Large intestine (tissue), 3 donors: ENCODE measurements at regions not wholly inside any gene's neighbourhood (a gene's known extent, or its start where the extent isn't known, plus 50 kb on each side); places are given as distances from the start of the nearest gene placed in this dataset.
"Not testable (repeated sequence)": the region's sequence is repeated elsewhere in the genome, so short reads cannot be mapped to it uniquely, and the experiment has no call there.

ENCODE experiments used
- DNase-seq, 2 donors: peaks; one replicate each; pipeline versions ENCODE4 v3.0.0 to v3.0.0-alpha.2; 2013
- H3K27ac ChIP-seq: one replicate; pipeline ENCODE4 v1.5.1; 2013; ENCODE audit warnings: low read length
- H3K27me3 ChIP-seq: 2 replicates; pipeline ENCODE4 v1.6.1; 2013; ENCODE audit warnings: low read length; ENCODE audit not compliant: control insufficient read depth, insufficient read depth
- H3K36me3 ChIP-seq: 2 replicates; pipeline ENCODE4 v1.6.1; 2013; ENCODE audit warnings: low read length; ENCODE audit not compliant: control insufficient read depth, insufficient read depth
- H3K4me1 ChIP-seq: one replicate; pipeline ENCODE4 v1.6.1; 2013; ENCODE audit warnings: low read length; ENCODE audit not compliant: control insufficient read depth, insufficient read depth
- H3K4me3 ChIP-seq: one replicate; pipeline ENCODE4 v1.5.1; 2013; ENCODE audit warnings: low read length
- H3K9me3 ChIP-seq: one replicate; pipeline ENCODE4 v1.6.1; 2013; ENCODE audit warnings: mild to moderate bottlenecking, low read depth, low read length, moderate library complexity; ENCODE audit not compliant: control insufficient read depth
- WGBS: methylation state at CpG from one replicate; pipeline ENCODE4 v1.1.5; 2013; ENCODE audit warnings: low lambda C conversion rate; ENCODE audit not compliant: insufficient coverage; 5-methylcytosine and 5-hydroxymethylcytosine counted together

DNA sequence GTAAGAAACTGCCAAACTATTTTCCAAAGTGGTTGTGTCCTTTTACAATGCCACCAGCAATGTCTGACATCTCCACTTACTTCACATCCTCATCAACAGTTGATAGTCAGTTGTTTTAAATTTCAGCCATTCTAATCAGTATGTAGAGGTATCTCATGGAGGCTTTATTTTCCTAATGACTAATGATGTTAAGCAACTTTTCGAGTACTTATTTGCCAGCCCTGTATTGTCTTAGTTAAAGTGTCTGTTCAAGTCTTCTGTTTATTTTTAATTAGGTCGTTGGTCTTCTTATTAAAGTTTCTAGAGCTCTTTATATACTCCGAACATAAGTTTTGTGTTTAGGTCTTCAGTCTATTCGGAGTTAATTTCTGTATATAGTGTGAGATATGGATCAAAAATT is 54.9 kb upstream of the NBPF12 start:
- not testable (repeated sequence) for H3K4me1 ChIP-seq, H3K9me3 ChIP-seq, H3K27ac ChIP-seq, H3K36me3 ChIP-seq, H3K4me3 ChIP-seq, DNase-seq, H3K27me3 ChIP-seq
- no CpG with 5 or more reads among the region's 4 CpGs for WGBS

GRCh38 chr1:146881096-146881495 is 57.0 kb upstream of the NBPF12 start:
- not testable (repeated sequence) for DNase-seq, H3K9me3 ChIP-seq
- no CpG with 5 or more reads among the region's 8 CpGs for WGBS

GRCh38 chr1:146863799-146864319 is 74.3 kb upstream of the NBPF12 start:
- not testable (repeated sequence) for H3K27me3 ChIP-seq, H3K27ac ChIP-seq, H3K9me3 ChIP-seq, H3K36me3 ChIP-seq, H3K4me3 ChIP-seq, H3K4me1 ChIP-seq, DNase-seq
- WGBS = 100% methylated on average over 1 of the region's 3 CpGs

More at GRCh38 chr1:146881096-146881495, 57.0 kb upstream of the NBPF12 start:
- H3K4me3 ChIP-seq, H3K36me3 ChIP-seq, H3K27me3 ChIP-seq, H3K27ac ChIP-seq, H3K4me1 ChIP-seq: not testable (repeated sequence)

- 60% methylated on average over 1 of the region's 9 CpGs for WGBS
- H3K9me3 ChIP-seq, H3K4me1 ChIP-seq, DNase-seq, H3K27ac ChIP-seq, H3K27me3 ChIP-seq, H3K36me3 ChIP-seq, H3K4me3 ChIP-seq: not testable (repeated sequence)
Observed at GRCh38 chr1:146853147-146853546, 85.0 kb upstream of the NBPF12 start.

DNA sequence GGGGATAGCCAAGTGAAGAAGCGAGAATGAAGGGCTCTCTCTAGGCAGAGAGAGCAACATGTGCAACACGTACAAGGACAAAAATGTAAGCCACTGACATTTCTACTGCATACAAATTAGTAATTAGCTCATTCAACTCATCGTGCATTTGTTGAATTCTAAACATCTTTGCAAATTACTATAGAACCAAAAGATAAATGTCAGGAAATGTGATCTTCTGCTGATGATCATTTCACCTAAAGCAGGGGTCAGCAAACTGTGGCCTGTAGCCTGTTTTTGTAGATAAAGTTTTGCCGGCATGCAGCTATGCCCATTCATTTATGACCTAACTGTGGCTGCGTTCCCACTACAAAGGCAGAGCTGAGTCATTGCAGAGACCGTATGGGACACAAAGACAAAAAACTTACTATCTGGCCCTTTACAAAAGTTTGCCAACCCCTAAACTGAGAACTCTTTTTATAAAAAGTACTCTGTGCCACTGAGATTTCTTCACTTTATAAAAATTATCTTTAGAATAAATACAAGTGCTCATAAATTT is 87.7 kb upstream of the NBPF12 start:
- DNase-seq, H3K27me3 ChIP-seq, H3K27ac ChIP-seq, H3K4me3 ChIP-seq, H3K4me1 ChIP-seq, H3K9me3 ChIP-seq, H3K36me3 ChIP-seq: not testable (repeated sequence)
- WGBS = no CpG with 5 or more reads among the region's 6 CpGs

DNA sequence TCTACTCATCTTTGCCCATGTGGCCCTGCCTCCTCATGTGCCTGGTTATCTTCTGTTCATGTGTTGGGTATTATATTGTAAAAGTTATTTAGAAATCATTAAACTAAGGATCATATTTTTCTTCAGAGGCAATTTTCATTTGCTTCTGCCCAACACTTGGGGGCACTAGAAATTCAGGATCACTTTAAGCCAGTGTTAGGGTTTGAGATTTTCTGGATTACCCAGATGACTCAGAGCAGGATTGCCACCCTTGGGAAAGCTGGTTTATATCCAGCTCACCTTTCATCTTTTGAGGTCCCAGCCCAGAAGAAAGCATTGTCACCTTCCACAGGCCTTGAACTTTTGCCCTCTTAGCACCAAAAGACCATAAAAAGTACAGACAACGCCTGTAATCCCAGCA is 99.4 kb upstream of the NBPF12 start:
- not testable (repeated sequence) for H3K36me3 ChIP-seq, H3K27ac ChIP-seq, H3K9me3 ChIP-seq, H3K27me3 ChIP-seq, H3K4me1 ChIP-seq, DNase-seq, H3K4me3 ChIP-seq
- WGBS = no CpG with 5 or more reads among the region's 1 CpG

GRCh38 chr1:146826957-146827356 is 111.2 kb upstream of the NBPF12 start:
- H3K9me3 ChIP-seq, H3K4me3 ChIP-seq, H3K27ac ChIP-seq, H3K4me1 ChIP-seq, H3K36me3 ChIP-seq, DNase-seq, H3K27me3 ChIP-seq: not testable (repeated sequence)
- WGBS = no CpG with 5 or more reads among the region's 1 CpG

DNA sequence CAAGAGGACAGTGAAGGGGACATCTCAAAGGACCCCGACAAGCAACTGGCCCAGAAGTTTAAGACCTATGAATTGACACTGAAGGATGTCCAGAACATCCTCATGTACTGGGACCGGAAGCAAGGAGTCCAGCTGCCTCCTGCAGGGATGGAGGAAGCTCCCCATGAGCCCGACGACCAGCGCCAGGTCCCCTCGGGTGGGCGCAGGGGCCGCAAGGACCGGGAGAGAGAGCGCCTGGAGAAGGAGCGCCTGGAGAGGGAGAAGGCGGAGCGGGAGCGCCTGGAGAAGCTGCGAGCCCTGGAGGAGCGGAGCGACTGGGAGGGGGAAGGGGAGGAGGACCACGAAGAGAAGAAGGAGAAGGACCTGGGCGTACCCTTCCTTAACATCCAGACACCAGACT is 143.9 kb upstream of the NBPF12 start:
- WGBS = no CpG with 5 or more reads among the region's 19 CpGs
- not testable (repeated sequence) for H3K9me3 ChIP-seq, H3K27ac ChIP-seq, H3K27me3 ChIP-seq, H3K4me3 ChIP-seq, DNase-seq, H3K4me1 ChIP-seq, H3K36me3 ChIP-seq

DNA sequence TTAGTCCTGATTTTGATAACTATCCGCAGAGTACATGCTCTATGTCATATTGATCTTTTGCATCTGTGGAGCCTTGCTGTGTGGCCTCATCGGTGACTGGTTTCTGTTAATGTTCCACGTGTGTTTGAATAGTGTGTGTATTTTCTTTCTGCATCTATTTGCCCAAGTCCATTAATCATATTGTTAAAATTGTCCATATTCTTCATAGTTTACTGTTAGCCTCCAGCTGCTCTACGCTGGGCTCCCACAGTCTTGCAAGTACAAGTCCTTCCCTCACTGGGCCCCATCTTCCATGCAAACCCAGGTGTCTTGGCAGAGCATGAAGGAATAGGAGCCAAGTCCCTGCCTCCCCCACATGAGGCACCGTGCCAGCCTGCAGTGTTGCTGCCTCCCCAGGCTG is 145.4 kb upstream of the NBPF12 start:
- DNase-seq = peak in 1 of 2 donors; percentile 4
- H3K36me3 ChIP-seq, H3K4me3 ChIP-seq, H3K27me3 ChIP-seq, H3K4me1 ChIP-seq, H3K9me3 ChIP-seq, H3K27ac ChIP-seq: not testable (repeated sequence)
- 100% methylated on average over 1 of the region's 5 CpGs for WGBS

DNA sequence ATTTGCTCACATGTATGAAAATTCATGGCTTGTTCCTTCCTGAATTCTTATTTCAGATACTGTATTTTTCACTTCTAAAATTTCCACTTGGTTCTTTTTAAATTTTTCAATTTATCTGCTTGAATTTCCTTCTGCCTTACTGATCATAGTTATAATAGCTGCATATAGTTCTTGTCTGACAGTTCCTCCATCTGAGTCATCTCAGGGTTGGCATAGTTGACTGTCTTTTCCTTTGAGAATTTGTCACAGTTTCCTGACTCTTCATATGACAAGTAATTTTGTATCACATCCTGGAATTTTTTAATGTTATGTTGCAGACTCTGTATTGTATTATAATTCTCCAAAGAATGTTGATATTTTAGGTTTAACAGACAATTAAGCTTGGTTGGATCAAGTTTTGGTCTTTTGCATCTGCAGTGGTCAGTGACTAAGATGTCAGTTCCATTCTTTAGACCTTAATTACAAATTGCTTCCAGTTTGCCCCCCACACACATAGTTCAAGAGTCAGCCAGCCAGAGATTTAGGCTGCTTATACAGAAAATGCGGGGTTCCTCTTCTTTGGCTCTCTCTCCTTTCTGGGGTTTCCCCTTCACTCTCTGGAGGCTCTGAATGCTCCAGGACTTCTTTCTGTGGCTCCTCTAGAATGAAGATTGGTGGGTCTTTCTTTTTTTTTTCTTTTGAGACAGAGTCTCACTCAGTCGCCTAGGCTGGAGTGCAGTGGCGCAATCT is 153.7 kb upstream of the NBPF12 start:
- H3K4me3 ChIP-seq, H3K9me3 ChIP-seq, H3K27me3 ChIP-seq, H3K4me1 ChIP-seq, H3K27ac ChIP-seq, DNase-seq, H3K36me3 ChIP-seq: not testable (repeated sequence)
- WGBS = no CpG with 5 or more reads among the region's 3 CpGs

- not testable (repeated sequence) for H3K9me3 ChIP-seq, H3K27ac ChIP-seq
- no CpG with 5 or more reads among the region's 7 CpGs for WGBS
Observed at GRCh38 chr1:146781235-146781634, 156.9 kb upstream of the NBPF12 start.

More at GRCh38 chr1:146781235-146781634, 156.9 kb upstream of the NBPF12 start:
- not testable (repeated sequence) for DNase-seq, H3K27me3 ChIP-seq, H3K4me1 ChIP-seq, H3K36me3 ChIP-seq, H3K4me3 ChIP-seq
